ENCODE measurements at regions not wholly inside any gene's neighbourhood (a gene's known extent, or its start where the extent isn't known, plus 50 kb on each side); places are given as distances from the start of the nearest gene placed in this dataset.

- no peak for TF ChIP-seq CTCF (IDR thresholded peaks at IDR 0.05)
- no peak for TF ChIP-seq POLR2A (IDR thresholded peaks at IDR 0.05)
- intact Hi-C loops (cut with DNase I) = no loop called here
Observed at GRCh38 chr4:180792541-180792940, 1450.7 kb upstream of the TENM3 start.

GRCh38 chr4:180794333-180794732, 1448.9 kb upstream of the TENM3 start:
- intact Hi-C loops (cut with DNase I) = no loop called here
- Histone ChIP-seq H3K36me3 (replicated peaks in 1 of 2; ENCODE audit: insufficient read depth in 1 of 2, low read depth in 2 of 2) (no peaks in the 10 kb centered on the region), H3K9me3 (no peaks in the 10 kb centered on the region), H3K4me1 (no peaks in the 10 kb centered on the region), H3K4me3 (no peak overlapping the region), H3K27ac (no peak overlapping the region), H3K27me3 (no peaks in the 10 kb centered on the region)
- no peak for ATAC-seq
- TF ChIP-seq CTCF (IDR thresholded peaks at IDR 0.05) = no peak
- no peak for TF ChIP-seq POLR2A (IDR thresholded peaks at IDR 0.05)
- DNase-seq = no peak
- 50 to 62% methylated on average over 2 of the region's 2 CpGs for WGBS, 2 donors

More at GRCh38 chr4:180792541-180792940, 1450.7 kb upstream of the TENM3 start:
- H3K27ac ChIP-seq = no peak overlapping the region
- no peaks in the 10 kb centered on the region for H3K4me1 ChIP-seq
- ATAC-seq (no peak), DNase-seq (no peak)
- no peaks in the 10 kb centered on the region for H3K36me3 ChIP-seq (replicated peaks in 1 of 2; ENCODE audit: insufficient read depth in 1 of 2, low read depth in 2 of 2)
- no peak overlapping the region for H3K4me3 ChIP-seq
- no peaks in the 10 kb centered on the region for H3K27me3 ChIP-seq
- H3K9me3 ChIP-seq = no peaks in the 10 kb centered on the region

GRCh38 chr4:180798036-180798577, 1445.1 kb upstream of the TENM3 start:
- TF ChIP-seq POLR2A (IDR thresholded peaks at IDR 0.05) (no peak), CTCF (IDR thresholded peaks at IDR 0.05) (no peak)
- Histone ChIP-seq H3K27ac (no peak overlapping the region), H3K36me3 (replicated peaks in 1 of 2; ENCODE audit: insufficient read depth in 1 of 2, low read depth in 2 of 2) (no peaks in the 10 kb centered on the region), H3K4me3 (no peak overlapping the region), H3K4me1 (no peaks in the 10 kb centered on the region), H3K9me3 (no peaks in the 10 kb centered on the region), H3K27me3 (no peaks in the 10 kb centered on the region)
- DNase-seq (no peak), ATAC-seq (no peak)
- 26 to 32% methylated on average over 4 of the region's 4 CpGs for WGBS, 2 donors
- intact Hi-C loops (cut with DNase I) = no loop called here

DNA sequence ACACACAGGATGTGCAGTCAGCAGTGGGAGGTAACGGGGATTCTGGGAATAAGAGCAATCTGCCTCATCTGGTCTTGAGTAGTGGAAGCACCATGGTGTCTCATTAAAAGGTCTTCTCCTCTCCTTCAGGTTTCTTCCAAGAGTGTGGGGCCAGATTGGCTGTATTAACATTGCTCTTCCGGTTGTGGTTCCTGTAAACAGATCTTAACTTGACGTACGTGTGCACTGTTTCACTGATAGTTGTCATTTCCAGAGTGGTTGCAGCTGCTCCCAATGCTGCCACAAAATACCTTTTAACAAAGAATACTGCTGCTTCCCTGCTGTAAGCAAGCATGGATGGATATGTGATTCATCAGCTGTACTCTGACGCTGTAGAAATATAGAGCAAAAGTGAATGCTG, 1443.4 kb upstream of the TENM3 start:
- DNase-seq = no peak
- no peak overlapping the region for H3K4me3 ChIP-seq
- intact Hi-C loops (cut with DNase I) = no loop called here
- TF ChIP-seq POLR2A (IDR thresholded peaks at IDR 0.05) = no peak
- no peak for TF ChIP-seq CTCF (IDR thresholded peaks at IDR 0.05)
- no peak for ATAC-seq
- H3K4me1 ChIP-seq = no peaks in the 10 kb centered on the region
- no peak overlapping the region for H3K27ac ChIP-seq
- no peaks in the 10 kb centered on the region for H3K36me3 ChIP-seq (replicated peaks in 1 of 2; ENCODE audit: insufficient read depth in 1 of 2, low read depth in 2 of 2)
- no peaks in the 10 kb centered on the region for H3K9me3 ChIP-seq
- H3K27me3 ChIP-seq = no peaks in the 10 kb centered on the region
- WGBS, 2 donors = 44 to 65% methylated on average over 5 of the region's 5 CpGs

GRCh38 chr4:180805101-180805500, 1438.1 kb upstream of the TENM3 start:
- Histone ChIP-seq H3K9me3 (no peaks in the 10 kb centered on the region), H3K4me1 (no peaks in the 10 kb centered on the region), H3K27ac (no peak overlapping the region), H3K4me3 (no peak overlapping the region), H3K36me3 (replicated peaks in 1 of 2; ENCODE audit: insufficient read depth in 1 of 2, low read depth in 2 of 2) (no peaks in the 10 kb centered on the region), H3K27me3 (no peaks in the 10 kb centered on the region)
- TF ChIP-seq POLR2A (IDR thresholded peaks at IDR 0.05) = no peak
- TF ChIP-seq CTCF (IDR thresholded peaks at IDR 0.05) = no peak
- ATAC-seq = no peak
- intact Hi-C loops (cut with DNase I) = no loop called here
- DNase-seq = no peak
- 62 to 75% methylated on average over 4 of the region's 4 CpGs for WGBS, 2 donors
